Right forelimb (tissue), 1 donor: ENCODE measurements at regions not wholly inside any gene's neighbourhood (a gene's known extent, or its start where the extent isn't known, plus 50 kb on each side); places are given as distances from the start of the nearest gene placed in this dataset.
"Not testable (repeated sequence)": the region's sequence is repeated elsewhere in the genome, so short reads cannot be mapped to it uniquely, and the experiment has no call there.

Experiments
- DNase-seq: peaks from one replicate; pipeline ENCODE4 v3.0.0-alpha.2; 2018

GRCh38 chr14:30322819-30323218 lies 236.1 kb upstream of the G2E3 start:
- no peak for DNase-seq

- DNase-seq: no peak
Measured at GRCh38 chr14:30330033-30330432, 228.9 kb upstream of the G2E3 start.

- DNase-seq: no peak
Measured at GRCh38 chr14:30330445-30330844, 228.5 kb upstream of the G2E3 start.

DNA sequence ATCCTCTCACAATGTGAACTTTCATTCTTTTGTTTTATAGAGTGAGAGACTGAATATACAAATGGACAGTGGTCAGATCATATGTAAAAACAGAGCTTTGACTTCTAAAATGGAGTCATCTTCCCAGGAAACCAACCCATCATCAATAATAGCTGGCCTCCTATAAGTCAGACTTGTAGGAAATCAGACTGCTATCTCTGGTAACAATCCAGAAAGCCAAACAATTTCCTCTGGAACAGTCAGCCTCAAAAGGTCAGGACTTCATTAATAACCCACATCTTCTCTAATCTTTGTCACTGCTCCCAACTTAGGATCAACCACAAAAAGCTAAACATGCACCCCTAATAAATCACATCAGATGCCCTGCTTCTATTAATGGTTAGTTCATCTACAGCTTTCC lies 227.9 kb upstream of the G2E3 start:
- no peak for DNase-seq

DNA sequence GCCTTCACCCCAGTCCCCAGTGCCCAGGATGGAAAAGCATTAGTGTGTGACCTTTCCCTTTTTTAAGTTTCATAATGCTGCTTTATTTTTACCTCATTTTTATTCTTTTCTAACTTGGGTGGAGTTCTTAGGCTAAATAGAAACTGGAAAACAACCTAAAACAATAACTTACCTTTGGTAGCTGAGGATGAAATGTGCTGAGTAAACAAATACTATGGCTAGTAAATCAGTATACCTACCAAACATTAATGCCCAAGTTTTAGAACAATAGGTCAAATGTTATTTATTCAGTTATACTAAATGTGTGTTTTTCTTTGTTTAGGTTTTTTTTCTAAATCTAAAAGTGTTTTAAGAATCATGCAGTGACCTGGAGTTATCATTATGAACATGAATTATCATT lies 226.6 kb upstream of the G2E3 start:
- DNase-seq: no peak

DNA sequence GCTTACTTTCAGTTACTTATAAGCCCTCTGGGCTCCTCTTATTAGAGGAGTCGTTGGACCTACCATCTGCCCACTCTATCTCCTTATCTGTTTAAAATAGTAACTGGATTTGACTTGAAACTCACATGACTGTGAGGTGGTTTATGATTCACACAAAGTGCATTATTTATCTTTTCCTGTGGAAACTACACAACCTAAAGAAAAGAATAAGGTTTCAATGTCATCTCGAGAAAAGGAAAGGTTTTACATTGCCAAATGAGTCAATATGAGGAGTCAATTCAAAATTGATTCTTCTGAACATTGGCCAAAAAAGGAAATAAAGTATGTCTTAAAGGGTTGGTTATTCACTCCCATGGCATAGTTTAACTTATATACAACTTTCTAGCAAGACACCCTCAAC lies 225.0 kb upstream of the G2E3 start:
- no peak for DNase-seq

GRCh38 chr14:30337456-30337855 lies 221.5 kb upstream of the G2E3 start:
- DNase-seq: no peak

DNA sequence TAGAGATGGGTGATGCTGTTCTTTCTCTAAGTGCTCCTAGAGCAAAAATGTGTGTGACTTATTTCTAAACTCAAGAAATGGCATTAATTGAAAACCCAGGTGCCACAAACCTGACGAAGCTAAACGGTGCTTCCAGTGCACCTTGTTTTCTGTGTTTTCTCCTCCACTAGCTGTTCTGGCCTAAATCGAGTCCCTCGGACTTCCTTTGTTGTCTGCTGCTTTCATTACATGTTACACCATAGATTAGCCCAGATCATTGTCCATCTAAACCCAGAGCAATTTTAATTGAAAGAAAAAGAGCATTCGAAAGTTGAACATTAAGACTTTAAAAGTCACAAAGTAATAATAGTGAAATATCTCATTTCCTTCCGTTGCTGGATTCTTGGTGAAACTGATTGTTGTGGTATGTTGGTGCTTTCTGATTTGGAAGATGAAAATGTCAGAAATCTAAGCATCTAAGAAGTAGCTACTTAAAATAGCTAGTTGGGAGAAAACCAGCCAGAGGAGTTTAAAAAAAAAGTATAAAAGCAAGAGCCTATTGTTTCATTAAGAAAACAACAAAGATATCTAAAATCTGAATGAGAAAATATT lies 219.6 kb upstream of the G2E3 start:
- DNase-seq: no peak

DNA sequence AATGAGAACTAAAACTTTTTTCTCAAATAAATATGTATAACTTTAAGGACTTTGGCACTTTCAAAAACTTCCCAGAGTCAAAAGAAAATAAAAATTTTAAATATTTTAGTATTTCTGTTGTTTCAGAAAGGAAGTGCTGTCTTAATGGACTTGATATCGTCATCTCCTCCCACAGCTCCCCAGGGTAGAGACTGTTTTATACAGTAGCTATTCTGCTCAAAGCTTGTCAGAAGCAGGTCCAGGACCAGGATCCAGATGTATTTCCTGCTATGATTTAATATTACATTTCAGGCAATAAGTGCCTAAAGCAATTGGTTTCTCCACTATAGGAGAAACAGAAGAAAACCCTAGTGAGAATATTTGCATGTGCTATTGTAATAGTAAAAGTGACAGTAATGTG lies 218.5 kb upstream of the G2E3 start:
- DNase-seq: no peak

DNA sequence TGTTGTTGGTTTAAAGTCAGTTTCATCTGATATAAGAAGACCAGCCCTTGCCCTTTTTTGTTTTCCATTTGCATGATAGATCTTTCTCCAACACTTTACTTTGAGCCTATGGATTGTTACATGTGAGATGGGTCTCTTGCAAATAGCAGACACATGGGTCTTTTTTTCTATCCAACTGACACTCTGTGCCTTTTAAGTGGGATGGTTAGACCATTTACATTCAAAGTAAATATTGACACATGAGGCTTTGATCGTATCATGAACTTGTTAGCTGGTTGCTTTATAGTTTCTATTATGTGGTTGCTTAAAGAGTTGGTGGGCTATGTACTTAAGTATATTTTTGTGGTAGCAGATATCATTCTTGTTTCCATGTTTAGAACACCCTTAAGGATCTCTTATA lies 213.4 kb upstream of the G2E3 start:
- DNase-seq: no peak

DNA sequence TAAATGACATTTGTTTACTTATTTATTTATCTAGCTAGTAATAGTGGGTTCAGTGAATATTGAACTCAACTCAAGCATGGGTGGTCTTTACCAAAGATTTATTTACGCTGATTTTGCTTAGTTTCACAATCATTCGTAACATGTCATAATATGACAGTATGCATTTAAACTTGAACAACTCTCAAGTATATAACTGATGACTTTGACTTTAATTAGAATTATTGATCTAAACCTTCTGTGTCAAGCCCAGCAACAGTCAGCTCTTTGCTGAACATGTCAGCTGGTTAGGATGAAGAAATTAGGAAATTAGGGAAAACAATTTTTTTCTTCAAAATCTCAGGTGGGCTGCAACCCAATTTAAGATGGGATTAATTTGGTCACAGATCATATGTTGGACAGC lies 210.5 kb upstream of the G2E3 start:
- no peak for DNase-seq

GRCh38 chr14:30349520-30349919 lies 209.4 kb upstream of the G2E3 start:
- DNase-seq: no peak

GRCh38 chr14:30354439-30354838 lies 204.5 kb upstream of the G2E3 start:
- DNase-seq: no peak

DNA sequence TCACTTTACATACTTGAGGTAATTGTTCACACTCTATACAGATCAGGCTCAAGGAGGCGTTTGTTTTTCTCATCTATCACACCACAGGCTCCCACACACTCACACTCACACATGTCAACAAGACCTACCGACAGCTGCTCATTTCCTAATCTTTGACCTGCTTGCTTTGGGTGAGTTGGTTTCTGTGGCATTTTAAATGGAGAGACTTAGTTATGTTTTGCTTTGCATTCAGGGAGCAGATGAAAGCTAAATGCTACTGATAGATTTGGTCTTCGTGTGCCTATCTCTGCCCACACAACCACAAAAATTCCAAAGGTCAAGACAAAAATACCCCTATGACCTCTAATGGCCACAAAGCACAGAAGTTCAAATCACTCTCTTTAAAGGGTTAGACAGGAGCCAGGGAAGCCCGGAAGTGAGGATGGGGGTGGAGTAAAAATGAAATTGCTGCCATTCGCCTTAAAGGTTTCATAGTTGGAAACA lies 203.5 kb upstream of the G2E3 start:
- no peak for DNase-seq

DNA sequence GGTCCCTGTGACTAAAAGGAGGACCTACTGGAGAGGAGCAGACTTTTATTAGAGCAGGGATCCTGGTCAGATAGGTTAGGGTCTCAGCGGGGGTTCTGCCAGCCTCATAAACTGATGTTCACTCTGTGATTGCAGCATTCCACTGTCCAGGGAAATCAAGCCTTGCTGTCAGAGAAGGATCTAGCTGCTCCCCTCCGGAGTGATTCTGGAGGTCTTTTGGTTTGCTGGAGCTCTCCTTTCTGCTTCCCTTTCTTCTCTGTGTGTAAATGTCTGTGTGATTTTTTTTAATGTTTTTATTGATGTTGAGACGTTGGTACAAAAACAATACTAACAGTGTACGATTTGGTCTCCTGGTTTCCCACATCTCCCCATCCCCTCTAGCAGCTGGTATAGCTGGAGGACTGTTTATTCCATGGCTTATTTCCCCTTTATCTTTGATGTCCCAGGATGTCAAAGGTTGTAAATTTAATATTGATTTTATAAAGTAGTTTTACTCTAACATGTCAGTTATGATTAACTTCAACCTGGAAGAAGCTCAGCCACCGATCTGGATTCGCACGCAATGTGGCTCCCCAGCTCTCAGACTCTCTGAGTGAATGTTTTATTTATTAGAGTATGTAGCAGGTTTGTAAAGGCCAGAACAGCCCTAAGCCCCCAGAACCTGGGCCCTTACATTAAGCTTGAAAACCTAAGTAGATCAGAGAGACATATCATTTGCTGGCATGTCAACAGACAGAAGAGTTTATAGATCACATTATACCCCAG lies 202.3 kb upstream of the G2E3 start:
- no peak for DNase-seq

DNA sequence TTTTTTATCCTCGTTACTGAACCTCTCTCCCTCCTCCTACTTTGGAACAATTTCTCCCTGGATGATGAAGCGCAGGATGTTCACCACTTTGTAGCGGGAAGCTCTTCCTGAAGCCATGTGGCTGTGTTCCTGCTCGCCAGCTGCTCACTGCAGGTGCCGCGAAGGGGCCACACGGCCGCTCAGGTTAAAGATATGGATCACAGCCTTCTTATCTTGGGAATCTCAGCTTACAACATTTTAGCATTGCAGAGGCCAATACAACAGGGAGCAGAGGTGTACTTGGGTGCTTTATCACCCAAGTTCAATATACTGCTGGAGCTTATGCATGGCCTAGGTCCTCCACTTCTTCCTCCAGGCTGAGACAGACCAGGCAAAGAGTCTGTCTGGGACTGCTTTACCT lies 201.2 kb upstream of the G2E3 start:
- no peak for DNase-seq

DNA sequence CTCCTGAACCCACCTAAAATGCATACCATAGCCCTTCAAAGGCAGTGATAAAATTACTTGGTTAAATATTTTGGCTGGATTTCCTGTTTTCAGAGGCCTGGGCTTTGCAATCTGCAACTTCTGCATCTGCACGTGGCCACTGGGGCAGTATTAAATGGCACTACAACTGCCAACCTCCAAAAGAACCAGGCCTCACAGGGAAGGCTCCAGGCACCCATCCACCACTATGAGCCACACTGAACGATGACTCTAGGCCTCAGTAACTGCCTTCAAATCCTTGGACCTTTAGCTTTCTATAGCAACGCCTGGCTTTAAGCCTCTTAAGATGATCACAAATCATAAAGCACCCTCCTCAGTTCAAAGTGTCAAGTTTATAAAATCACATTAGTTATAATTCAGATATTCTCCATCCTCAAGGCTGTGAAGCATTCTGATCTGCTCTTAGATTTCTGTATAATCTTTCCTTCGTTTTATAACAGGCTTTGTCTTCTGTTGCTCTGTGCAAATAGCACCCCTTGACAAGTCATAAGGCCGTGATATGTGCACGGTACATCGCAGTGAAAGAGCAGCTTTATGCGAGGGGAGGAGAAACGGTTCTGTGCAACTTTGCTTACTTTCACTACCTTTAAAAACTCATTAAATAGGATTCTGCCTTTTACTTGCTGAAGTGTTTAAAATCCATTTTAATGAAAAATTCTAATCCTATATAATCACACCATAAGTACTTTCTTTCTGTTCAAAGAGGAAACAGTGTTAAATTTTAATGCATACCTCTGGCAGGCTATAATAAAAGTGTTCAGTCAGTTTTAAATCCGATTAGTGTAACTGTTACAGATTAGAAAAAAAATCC lies 196.4 kb upstream of the G2E3 start:
- no peak for DNase-seq

- not testable (repeated sequence) for DNase-seq
Measured at GRCh38 chr14:30363219-30363880, 195.6 kb upstream of the G2E3 start.

DNA sequence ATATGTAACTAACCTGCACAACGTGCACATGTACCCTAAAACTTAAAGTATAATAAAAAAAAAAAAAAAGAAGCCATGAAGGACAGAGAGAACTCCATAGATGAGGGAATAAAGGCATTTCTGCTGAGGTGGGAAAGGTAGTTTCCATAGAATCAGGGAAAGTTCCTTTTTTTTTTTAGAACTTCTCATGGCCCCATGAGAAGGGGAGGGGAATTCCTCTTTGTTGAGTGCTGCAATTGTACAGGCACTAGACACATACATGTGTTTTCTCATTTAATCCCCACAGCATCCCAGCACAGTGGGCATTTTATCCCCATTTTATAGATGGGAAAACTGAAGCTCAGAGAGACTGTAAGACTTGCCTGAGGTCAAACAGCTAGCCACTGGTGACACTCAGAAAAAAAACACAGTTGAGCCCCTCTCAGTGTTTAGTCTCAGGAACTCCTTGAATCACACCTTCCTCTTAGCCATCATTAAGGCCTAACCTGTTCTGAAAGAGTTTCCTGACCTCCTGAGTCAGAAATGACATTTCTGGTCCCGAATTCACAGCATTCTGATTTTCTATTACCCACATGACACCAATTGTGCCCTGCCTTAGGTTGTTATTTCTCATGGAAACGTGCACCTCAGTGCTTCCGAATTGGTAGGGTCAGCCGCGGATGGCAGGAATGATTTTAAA lies 189.3 kb upstream of the G2E3 start:
- no peak for DNase-seq

DNA sequence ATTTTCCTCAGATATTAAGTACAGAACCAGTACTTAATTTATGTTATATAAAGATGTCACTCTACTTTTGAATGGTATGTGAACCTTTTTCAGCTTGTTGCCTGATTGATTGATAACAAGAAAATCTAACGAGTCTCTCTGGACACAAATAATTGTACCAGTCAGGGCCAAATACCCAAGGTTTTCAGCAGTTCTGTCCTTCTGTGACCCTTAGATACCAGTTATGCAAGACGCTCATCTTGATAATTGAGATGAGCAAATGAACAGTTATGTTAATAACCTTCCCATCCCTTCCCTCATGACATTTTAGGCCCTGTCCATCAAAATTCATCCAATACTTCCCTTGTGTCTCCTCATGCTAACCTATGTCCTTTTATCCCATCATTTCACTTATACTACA lies 185.9 kb upstream of the G2E3 start:
- no peak for DNase-seq

GRCh38 chr14:30373526-30373925 lies 185.4 kb upstream of the G2E3 start:
- no peak for DNase-seq

DNA sequence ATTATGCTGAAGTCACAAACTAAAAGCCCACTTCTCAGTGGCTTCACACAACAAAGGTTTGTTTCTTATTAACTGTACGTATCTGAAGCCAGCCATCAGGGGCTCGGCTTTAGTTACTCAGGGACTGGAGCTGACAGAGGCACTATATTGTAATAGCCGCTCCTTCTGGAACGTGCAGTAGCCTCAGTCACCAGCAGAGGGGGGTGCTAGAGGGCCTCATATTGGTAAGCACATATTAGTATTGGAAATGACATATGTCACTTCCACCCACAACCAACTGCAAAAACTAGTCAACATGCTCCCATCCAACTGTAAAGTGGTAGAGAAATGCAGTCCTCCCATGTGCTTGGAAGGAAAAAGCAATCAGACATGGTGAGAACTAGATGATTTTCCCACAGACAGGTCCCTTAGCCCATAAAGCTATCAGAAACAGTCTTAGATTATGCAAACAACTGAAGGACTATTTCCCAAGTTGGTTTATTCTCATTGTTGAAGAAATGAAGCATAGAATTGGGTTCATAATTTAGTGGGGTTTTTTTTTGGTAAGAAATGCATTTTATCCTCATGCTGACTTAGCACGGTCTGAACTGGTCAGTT lies 183.6 kb upstream of the G2E3 start:
- peak; percentile 64 for DNase-seq
